T-helper 2 cell treated with Interferon-gamma antibody and Interleukin-4, amounts not matched to agents 5 μg/mL and 100 μg/mL, for 36 hours (primary cell): ENCODE measurements at regions not wholly inside any gene's neighbourhood (a gene's known extent, or its start where the extent isn't known, plus 50 kb on each side); places are given as distances from the start of the nearest gene placed in this dataset.

Experiments
- DNase-seq: peaks from one replicate; pipeline ENCODE4 v3.0.0; 2021; ENCODE audit warnings: low spot score
- H3K27ac Mint-ChIP-seq: one replicate; pipeline ENCODE4 v1.8.0; 2021; ENCODE audit warnings: mild to moderate bottlenecking, mixed read lengths
- H3K27me3 Mint-ChIP-seq: one replicate; pipeline ENCODE4 v1.8.0; 2021; ENCODE audit warnings: low read depth, mixed read lengths
- H3K36me3 Mint-ChIP-seq: one replicate; pipeline ENCODE4 v1.8.0; 2021; ENCODE audit warnings: low read depth, mixed read lengths
- H3K4me1 Mint-ChIP-seq: one replicate; pipeline ENCODE4 v1.8.0; 2021; ENCODE audit warnings: low read depth, mixed read lengths
- H3K4me3 Mint-ChIP-seq: one replicate; pipeline ENCODE4 v1.8.0; 2022; ENCODE audit warnings: mild to moderate bottlenecking, moderate library complexity, mixed read lengths
- H3K9me3 Mint-ChIP-seq: one replicate; pipeline ENCODE4 v1.8.0; 2021; ENCODE audit warnings: mixed read lengths

DNA sequence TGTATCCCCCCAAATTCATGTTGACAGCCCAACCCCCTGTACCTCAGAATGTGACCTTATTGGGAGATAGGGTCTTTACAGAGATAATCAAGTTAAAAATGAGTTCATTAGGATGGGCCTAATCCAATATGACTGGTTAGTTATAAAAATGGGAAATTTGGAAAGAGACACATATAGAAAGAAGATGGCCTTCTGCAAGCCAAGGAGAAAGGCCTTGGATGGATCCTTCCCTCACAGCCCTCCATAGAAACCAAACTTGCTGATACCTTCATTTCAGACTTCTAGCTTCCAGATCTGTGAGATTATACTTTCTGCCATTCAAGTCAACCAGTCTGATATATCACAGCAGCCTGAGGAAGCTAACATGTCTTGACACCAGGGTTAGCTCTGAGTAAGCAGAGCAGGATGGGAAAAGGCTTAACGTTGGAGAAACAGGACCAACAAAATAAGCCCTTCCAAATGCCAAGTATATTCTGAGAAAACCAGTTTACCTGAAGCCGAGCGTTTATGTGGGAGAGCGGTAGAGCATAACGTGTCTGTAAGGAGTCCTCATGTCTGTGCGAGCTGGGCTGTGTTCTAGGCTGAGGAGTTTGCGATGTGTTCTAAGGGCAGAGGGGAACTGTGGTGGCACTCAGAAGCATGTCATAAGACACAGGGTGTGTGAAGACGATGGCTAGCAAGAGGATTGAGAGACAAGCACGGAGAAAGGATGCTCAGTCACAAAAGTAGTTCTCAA, 206.1 kb downstream of the PIK3R1 start:
- H3K4me1 Mint-ChIP-seq, result peaks cover 28% of the 10 kb centered on the region
- no peak overlapping the region for H3K27ac Mint-ChIP-seq

DNA sequence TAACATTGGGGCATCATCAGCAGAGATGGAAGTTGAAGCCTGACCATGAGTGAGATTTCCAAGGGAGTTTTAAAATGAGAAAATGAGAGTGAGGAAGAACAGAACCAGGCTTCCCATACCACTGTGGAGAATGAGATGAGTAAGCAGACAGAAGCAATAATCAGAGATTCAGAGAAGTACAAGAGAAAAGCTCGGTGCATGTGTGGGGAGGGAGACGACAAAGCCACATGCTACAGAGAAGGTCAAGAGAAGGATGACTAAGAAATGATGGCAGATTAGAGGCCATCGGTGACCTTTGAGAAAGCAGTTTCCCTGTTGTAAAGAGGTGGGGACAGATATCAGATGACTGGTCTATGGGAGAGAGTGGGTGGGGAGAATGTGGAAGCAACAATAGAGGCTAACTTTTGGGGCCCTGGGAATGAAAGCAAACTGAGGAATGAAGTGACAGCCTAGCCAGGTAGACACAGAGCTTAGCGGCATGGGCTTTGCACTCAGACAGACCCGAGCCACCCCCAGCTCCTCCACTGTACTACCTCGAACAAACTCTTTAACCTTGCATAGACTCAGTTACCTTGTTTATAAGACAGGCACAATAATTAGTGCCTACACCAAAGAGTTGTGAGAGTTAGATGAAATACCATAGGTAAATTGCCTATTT, 207.7 kb downstream of the PIK3R1 start:
- H3K36me3 Mint-ChIP-seq, result peaks cover 6% of the 10 kb centered on the region
- peaks cover 6% of the 10 kb centered on the region for H3K9me3 Mint-ChIP-seq
- DNase-seq, result peak; percentile 73
- H3K27ac Mint-ChIP-seq, result no peak overlapping the region
- peaks cover 5% of the 10 kb centered on the region for H3K27me3 Mint-ChIP-seq
- peaks cover 28% of the 10 kb centered on the region for H3K4me1 Mint-ChIP-seq
- H3K4me3 Mint-ChIP-seq, result no peak overlapping the region

More for the DNA sequence above, 206.1 kb downstream of the PIK3R1 start:
- Mint-ChIP-seq H3K9me3 (peaks cover 2% of the 10 kb centered on the region), H3K4me3 (no peak overlapping the region), H3K36me3 (peaks cover 5% of the 10 kb centered on the region), H3K27me3 (peaks cover 8% of the 10 kb centered on the region)
- DNase-seq, result no peak

DNA sequence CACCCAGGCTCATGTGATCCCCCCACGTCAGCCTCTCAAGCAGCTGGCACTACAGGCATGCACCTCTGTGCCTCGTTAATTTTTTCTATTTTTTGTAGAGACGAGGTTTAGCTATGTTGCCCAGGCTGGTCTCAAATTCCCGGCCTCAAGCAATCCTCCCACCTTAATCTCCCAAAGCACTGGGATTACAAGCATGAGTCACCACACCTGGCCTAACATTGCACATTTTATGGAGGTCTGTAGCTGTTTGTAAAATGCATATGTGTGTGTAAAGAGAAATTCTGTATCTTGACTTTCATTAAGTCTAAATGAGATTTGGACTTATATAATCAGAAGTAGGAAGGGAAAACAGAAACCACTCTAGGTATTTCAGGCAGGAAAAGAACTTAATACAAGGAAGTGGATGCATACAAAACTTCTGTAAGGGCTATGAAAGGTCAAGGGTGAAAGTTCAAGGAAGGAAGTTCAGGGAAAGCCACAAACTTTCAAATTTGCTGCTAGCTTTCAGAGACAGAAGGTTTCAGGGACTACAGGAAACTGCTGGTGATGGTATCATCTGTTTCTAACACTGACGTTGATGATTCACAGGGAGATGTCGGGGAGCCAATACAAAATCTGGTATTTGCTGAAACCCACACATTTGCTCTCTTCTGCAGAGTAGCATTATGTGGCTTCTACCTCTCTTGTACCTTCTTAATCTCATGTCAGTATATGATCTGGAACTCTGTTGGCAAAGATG, 209.4 kb downstream of the PIK3R1 start:
- H3K9me3 Mint-ChIP-seq, result peaks cover 6% of the 10 kb centered on the region
- peaks cover 8% of the 10 kb centered on the region for H3K27me3 Mint-ChIP-seq
- peaks cover 28% of the 10 kb centered on the region for H3K4me1 Mint-ChIP-seq
- H3K27ac Mint-ChIP-seq, result peak overlapping the region; percentile 60
- H3K36me3 Mint-ChIP-seq, result peaks cover 6% of the 10 kb centered on the region
- H3K4me3 Mint-ChIP-seq, result peak overlapping the region; percentile 20
- peak; percentile 68 for DNase-seq

DNA sequence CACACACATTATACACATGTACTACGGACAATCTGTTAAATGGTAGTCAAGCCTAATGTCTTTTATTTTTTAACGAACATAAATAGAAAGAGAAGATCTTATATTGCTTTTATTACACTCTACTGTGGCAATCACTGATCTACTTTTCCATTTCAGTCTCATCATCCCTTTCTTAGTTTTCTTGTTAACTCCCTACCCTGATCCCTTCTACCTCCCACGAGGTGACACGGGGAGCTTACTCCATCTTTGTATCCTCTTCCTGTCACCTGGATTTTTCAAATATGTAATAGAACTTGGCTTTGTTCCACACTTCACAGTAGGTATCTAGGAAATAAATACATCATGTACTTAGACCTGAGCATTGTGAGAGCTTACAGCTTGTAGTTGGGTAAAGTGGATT, 211.0 kb downstream of the PIK3R1 start:
- Mint-ChIP-seq H3K4me1 (peaks cover 32% of the 10 kb centered on the region), H3K36me3 (peaks cover 6% of the 10 kb centered on the region), H3K27ac (no peak overlapping the region), H3K4me3 (no peak overlapping the region), H3K27me3 (peaks cover 19% of the 10 kb centered on the region), H3K9me3 (peaks cover 6% of the 10 kb centered on the region)
- DNase-seq, result no peak

DNA sequence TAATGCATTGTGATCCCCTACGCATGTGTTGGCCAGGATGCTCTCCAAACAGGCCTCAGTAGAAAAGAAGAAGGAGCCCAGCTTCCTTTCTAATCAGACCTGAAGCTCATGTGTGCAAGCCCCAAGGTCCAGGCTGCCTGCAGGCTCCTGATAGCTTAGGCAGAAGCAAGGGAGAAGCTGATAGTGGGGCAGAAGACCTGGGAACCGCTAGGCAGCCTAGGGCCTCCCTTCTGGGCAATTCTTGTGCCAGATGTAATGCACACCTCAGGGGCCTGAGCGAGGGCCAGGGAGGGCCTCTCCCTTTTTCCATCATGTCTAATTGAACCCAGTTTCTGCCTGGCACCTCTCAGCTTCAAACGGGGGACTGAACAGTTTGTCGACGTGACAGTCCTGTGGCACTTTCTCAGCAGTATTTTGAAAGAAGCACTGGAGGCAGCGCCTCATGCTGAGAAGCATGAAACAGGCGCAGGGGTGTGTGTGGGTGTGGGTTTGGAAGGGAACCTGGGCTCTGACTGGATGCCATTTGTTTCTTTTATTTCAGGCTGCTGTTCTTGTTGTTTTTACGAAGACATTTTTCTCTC, 212.8 kb downstream of the PIK3R1 start:
- H3K9me3 Mint-ChIP-seq, result peaks cover 6% of the 10 kb centered on the region
- peaks cover 6% of the 10 kb centered on the region for H3K36me3 Mint-ChIP-seq
- H3K27me3 Mint-ChIP-seq, result peaks cover 29% of the 10 kb centered on the region
- no peak overlapping the region for H3K27ac Mint-ChIP-seq
- H3K4me1 Mint-ChIP-seq, result peaks cover 35% of the 10 kb centered on the region
- H3K4me3 Mint-ChIP-seq, result no peak overlapping the region
- no peak for DNase-seq

DNA sequence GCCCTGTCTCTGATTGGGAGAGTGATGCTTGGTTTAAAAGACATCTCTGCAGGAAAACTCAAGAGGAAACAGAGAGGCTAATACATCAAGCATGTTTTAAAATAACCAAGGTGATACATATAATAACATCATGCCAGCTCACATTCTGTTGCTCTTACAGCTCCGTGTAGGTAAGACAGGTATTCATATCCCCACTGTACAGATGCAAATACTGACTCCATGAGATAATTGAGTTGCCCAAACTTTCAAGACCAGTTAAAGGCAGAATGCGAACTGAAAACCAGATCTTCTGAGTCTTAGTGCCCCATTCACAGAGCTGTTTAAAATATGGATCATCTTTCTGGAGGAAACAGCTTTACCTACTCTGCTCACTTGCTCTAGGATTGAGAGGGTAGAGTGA, 214.0 kb downstream of the PIK3R1 start:
- Mint-ChIP-seq H3K4me1 (peaks cover 37% of the 10 kb centered on the region), H3K27ac (no peak overlapping the region), H3K36me3 (peaks cover 6% of the 10 kb centered on the region), H3K27me3 (peaks cover 33% of the 10 kb centered on the region), H3K4me3 (no peak overlapping the region), H3K9me3 (peaks cover 6% of the 10 kb centered on the region)
- no peak for DNase-seq

DNA sequence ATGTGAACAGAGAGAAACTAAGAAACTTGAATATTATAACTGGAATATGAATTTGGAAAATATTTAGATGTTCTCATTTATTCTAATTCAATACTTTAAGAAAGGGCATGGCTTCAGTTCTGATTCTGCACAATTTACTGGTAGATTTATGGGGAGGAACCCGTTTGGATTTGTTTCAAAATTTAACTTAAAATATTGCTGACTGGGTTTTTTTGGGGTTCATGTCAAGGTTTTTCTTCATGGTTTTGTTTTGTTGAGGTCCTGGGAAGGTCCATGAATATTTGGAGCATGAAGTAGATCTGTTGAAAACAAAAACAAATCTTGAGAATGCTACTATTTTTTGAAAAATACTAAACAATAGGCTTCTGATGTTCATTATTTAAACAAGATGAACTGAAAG, 214.7 kb downstream of the PIK3R1 start:
- peaks cover 38% of the 10 kb centered on the region for H3K4me1 Mint-ChIP-seq
- no peak overlapping the region for H3K4me3 Mint-ChIP-seq
- peaks cover 36% of the 10 kb centered on the region for H3K27me3 Mint-ChIP-seq

DNA sequence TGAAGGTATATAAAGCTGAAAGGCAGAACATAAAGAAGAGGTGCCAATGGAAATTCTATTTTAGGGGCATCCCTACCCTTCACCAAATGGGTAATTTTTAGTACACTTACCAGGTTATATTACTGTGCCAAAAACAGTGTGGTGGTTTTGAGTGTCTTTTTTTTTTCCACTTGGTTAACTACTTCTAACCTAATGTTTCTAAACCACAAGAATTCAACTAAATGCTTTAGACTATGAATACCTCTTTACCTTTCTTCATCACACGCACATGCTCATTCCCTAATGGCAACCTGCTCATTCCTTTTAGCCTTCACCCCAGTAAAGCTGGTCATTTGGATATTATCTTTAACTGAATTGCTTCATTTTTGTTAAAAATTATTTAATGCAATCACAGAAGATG, 215.6 kb downstream of the PIK3R1 start:
- H3K9me3 Mint-ChIP-seq, result peaks cover 6% of the 10 kb centered on the region
- no peak for DNase-seq
- peaks cover 37% of the 10 kb centered on the region for H3K27me3 Mint-ChIP-seq
- H3K27ac Mint-ChIP-seq, result no peak overlapping the region
- peaks cover 2% of the 10 kb centered on the region for H3K36me3 Mint-ChIP-seq
- peaks cover 38% of the 10 kb centered on the region for H3K4me1 Mint-ChIP-seq
- no peak overlapping the region for H3K4me3 Mint-ChIP-seq

More for the DNA sequence above, 214.7 kb downstream of the PIK3R1 start:
- H3K36me3 Mint-ChIP-seq, result peaks cover 6% of the 10 kb centered on the region
- no peak for DNase-seq
- H3K27ac Mint-ChIP-seq, result no peak overlapping the region
- peaks cover 6% of the 10 kb centered on the region for H3K9me3 Mint-ChIP-seq

DNA sequence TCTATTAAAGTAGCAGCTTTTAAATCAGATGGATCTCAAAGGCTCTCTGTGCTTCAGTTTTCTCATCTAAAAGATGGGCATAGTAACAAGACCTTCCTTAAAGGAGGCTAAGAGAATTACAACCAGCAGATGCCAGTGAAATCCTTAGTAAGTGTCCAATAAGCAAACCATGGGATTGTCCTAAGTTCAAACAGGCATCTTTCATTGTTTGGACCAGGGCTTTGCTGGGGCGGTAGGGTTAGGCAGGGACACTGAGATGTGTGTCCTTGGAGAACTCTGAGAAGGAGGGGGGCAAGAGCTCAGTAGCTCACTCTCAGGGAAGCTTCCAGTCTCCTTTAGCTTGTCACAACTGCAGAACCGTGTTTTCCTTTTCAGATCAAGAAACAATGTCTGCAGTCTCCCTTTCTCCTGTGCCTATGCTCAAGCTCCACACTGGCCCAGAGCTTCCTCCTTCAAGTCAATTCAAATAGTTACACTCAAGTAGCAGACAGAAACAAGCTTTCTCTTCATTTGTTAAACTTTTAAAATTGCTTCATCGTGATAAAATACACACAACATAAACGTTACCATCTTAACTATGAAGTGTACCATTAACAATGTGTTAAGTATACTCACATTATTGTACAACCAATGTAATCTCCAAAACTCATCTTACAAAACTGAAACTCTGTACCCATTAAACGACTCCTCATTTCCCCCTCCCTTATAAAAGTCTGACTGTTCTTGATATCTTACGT, 216.2 kb downstream of the PIK3R1 start:
- no peak overlapping the region for H3K27ac Mint-ChIP-seq
- DNase-seq, result no peak
- no peak overlapping the region for H3K4me3 Mint-ChIP-seq
- H3K4me1 Mint-ChIP-seq, result peaks cover 38% of the 10 kb centered on the region
- peaks cover 3% of the 10 kb centered on the region for H3K9me3 Mint-ChIP-seq
- no peaks in the 10 kb centered on the region for H3K36me3 Mint-ChIP-seq
- peaks cover 39% of the 10 kb centered on the region for H3K27me3 Mint-ChIP-seq

DNA sequence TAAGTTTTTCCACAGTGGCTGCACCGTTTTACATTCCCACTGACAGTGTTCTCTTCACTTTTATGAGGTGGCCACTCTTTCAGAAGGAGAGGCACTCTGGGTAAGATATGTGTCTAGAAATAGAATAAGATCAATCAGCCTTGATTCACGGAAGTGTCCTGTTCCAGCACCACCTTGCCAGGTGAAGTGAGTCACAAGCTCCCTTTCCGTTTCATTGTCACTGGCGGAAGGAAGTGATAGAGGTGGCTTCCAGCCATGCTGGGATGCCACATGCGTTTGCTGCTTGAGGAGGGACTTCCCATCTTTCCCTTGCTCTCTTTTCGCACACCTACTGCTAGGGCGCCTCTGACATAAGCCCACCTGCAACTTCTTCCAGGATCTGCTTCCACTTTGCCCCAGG, 217.1 kb downstream of the PIK3R1 start:
- Mint-ChIP-seq H3K4me3 (no peak overlapping the region), H3K27ac (no peak overlapping the region), H3K27me3 (peaks cover 39% of the 10 kb centered on the region), H3K9me3 (no peaks in the 10 kb centered on the region), H3K4me1 (peaks cover 38% of the 10 kb centered on the region), H3K36me3 (no peaks in the 10 kb centered on the region)
- DNase-seq, result no peak

DNA sequence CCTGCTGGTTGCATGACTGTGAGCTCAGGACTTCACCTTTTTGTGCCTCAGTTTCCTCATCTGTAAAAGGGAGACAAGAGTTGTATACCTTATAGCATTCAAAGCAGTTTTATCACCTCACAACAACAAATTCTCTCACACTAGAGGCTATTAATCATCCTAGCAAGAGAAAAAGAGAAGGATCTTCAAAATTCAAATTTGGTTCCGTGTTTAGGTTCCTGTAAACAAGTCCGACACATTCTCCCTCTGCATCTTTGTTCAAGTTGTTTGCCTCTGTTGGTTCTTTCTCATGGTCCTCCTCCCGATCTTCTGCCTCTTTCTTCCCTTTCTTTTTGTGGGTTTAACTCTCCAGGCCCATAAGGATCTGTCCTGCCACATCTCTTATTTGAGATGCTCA, 218.0 kb downstream of the PIK3R1 start:
- no peaks in the 10 kb centered on the region for H3K9me3 Mint-ChIP-seq
- H3K4me1 Mint-ChIP-seq, result peaks cover 38% of the 10 kb centered on the region
- no peaks in the 10 kb centered on the region for H3K36me3 Mint-ChIP-seq
- peaks cover 42% of the 10 kb centered on the region for H3K27me3 Mint-ChIP-seq
- H3K27ac Mint-ChIP-seq, result peak overlapping the region; percentile 46
- DNase-seq, result no peak
- peak overlapping the region; percentile 73 for H3K4me3 Mint-ChIP-seq

DNA sequence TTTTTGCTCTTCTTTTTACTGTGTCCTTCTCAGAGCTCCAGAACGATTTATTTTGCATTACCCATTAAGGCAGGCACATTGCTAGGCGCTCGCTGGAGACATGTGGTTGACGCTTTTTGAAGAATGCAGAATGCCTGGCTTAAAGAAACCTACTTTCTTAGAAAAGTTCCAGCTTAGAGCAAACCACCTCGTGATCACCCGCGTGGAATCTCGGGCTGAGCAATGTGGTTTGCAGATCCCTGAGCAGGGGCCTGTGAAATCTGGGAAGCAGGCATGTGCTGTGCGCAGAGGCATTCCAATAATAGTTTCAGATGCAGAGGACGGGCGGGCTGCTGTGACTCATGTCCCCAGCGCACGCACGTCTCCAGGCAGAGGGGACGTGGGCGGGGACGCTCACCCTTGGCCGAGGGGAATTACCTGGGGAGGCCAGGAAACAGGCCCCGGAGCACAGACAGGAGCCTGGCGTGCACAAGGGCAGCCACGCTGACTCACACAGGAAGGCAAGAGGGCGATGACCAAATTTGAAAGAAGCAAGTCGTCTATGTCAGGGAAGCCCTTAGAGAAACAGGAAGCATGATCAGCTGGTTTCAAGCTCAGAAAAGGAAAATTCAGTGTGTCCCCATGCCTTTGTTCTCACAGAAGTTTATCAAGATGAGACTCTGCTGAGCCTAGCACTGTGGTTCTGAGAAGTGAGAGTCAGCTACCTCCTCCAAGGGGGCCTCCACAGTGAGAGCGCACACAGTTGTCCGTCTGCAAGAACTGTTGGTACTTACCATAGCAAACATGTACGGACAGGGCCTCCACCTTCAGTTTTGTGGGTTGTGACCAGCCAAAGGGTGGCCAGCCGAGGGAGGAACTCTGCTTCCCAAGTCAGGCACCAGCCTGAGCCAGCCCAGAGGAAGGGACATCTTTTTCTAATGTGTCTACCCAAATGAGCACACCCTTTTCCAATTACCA, 218.6 kb downstream of the PIK3R1 start:
- Mint-ChIP-seq H3K4me3 (peak overlapping the region; percentile 73), H3K4me1 (peaks cover 38% of the 10 kb centered on the region), H3K27ac (peak overlapping the region; percentile 46), H3K9me3 (no peaks in the 10 kb centered on the region), H3K36me3 (no peaks in the 10 kb centered on the region), H3K27me3 (peaks cover 48% of the 10 kb centered on the region)
- DNase-seq, result peak; percentile 97
